ENCODE measurements at regions not wholly inside any gene's neighbourhood (a gene's known extent, or its start where the extent isn't known, plus 50 kb on each side); places are given as distances from the start of the nearest gene placed in this dataset.

GRCh38 chr1:166514067-166514466 is 325.2 kb upstream of the POGK start:
- DNase-seq (ENCODE audit: low read depth), result no peak
- H3K4me3 ChIP-seq (ENCODE audit: low read depth, low read length), result no peak overlapping the region
- TF ChIP-seq CTCF (IDR thresholded peaks at IDR 0.05; ENCODE audit: low read depth, low read length, missing control alignments), result no peak

- TF ChIP-seq CTCF (IDR thresholded peaks at IDR 0.05; ENCODE audit: low read depth, low read length, missing control alignments), result no peak
- DNase-seq (ENCODE audit: low read depth), result no peak
These were observed 311.5 kb upstream of the POGK start for GRCh38 chr1:166527752-166528151.

GRCh38 chr1:166538646-166539045 is 300.6 kb upstream of the POGK start:
- no peak for TF ChIP-seq CTCF (IDR thresholded peaks at IDR 0.05; ENCODE audit: low read depth, low read length, missing control alignments)
- DNase-seq (ENCODE audit: low read depth), result no peak
- no peak overlapping the region for H3K4me3 ChIP-seq (ENCODE audit: low read depth, low read length)

More at GRCh38 chr1:166527752-166528151, 311.5 kb upstream of the POGK start:
- no peak overlapping the region for H3K4me3 ChIP-seq (ENCODE audit: low read depth, low read length)

- no peak overlapping the region for H3K4me3 ChIP-seq (ENCODE audit: low read depth, low read length)
- no peak for TF ChIP-seq CTCF (IDR thresholded peaks at IDR 0.05; ENCODE audit: low read depth, low read length, missing control alignments)
- DNase-seq (ENCODE audit: low read depth), result no peak
These were observed 295.2 kb upstream of the POGK start for GRCh38 chr1:166544036-166544435.

- H3K4me3 ChIP-seq (ENCODE audit: low read depth, low read length), result no peak overlapping the region
- TF ChIP-seq CTCF (IDR thresholded peaks at IDR 0.05; ENCODE audit: low read depth, low read length, missing control alignments), result no peak
- DNase-seq (ENCODE audit: low read depth), result no peak
These were observed 294.7 kb upstream of the POGK start for GRCh38 chr1:166544561-166544960.

- TF ChIP-seq CTCF (IDR thresholded peaks at IDR 0.05; ENCODE audit: low read depth, low read length, missing control alignments), result no peak
- DNase-seq (ENCODE audit: low read depth), result no peak
- no peak overlapping the region for H3K4me3 ChIP-seq (ENCODE audit: low read depth, low read length)
These were observed 286.6 kb upstream of the POGK start for GRCh38 chr1:166552706-166553105.

GRCh38 chr1:166570954-166571353 is 268.3 kb upstream of the POGK start:
- no peak for TF ChIP-seq CTCF (IDR thresholded peaks at IDR 0.05; ENCODE audit: low read depth, low read length, missing control alignments)
- no peak for DNase-seq (ENCODE audit: low read depth)

More at GRCh38 chr1:166570954-166571353, 268.3 kb upstream of the POGK start:
- H3K4me3 ChIP-seq (ENCODE audit: low read depth, low read length), result no peak overlapping the region

Data from GM12864 (cell line).